Panc1 (cell line): ENCODE measurements at regions not wholly inside any gene's neighbourhood (a gene's known extent, or its start where the extent isn't known, plus 50 kb on each side); places are given as distances from the start of the nearest gene placed in this dataset.
"Not testable (repeated sequence)": the region's sequence is repeated elsewhere in the genome, so short reads cannot be mapped to it uniquely, and the experiment has no call there.

ENCODE experiments used
- ATAC-seq: fragments of 200-7000 bp; cut with Tn5 transposase; 2 replicates; pipeline ENCODE4 v1.9.1; 2020; ENCODE audit warnings: mild to moderate bottlenecking, moderate library complexity
- BruUV-seq: library from RNA; stranded (reverse); fragments of 400-500 nt; replicated peaks from 2 replicates; lab custom pipeline; 2021; lab: Mats Ljungman, UMichigan
- CTCF ChIA-PET: fragments of 300-600 bp; sonication (Branson Sonifier 250); formaldehyde crosslinking; loops from one replicate; lab custom pipeline; 2022; ENCODE audit warnings: antibody characterized with exemption; lab: Charles Lee
- POLR2A ChIA-PET: fragments of 300-600 bp; sonication (Branson Sonifier 250); formaldehyde crosslinking; loops from one replicate; lab custom pipeline; 2022; ENCODE audit warnings: antibody characterized with exemption; lab: Charles Lee
- DNase-seq: peaks from one replicate; pipeline ENCODE4 v3.0.0-alpha.2; 2010; ENCODE audit warnings: low read depth, low spot score
- H3K27ac ChIP-seq: 2 replicates; pipeline ENCODE4 v1.5.1; 2011; ENCODE audit warnings: mild to moderate bottlenecking, low read length, inconsistent platforms
- H3K27me3 ChIP-seq: fragments of 200-500 bp; sonication (Bioruptor generic); 2 replicates; pipeline ENCODE4 v1.6.0; 2014; ENCODE audit warnings: low read length, inconsistent platforms; ENCODE audit not compliant: control insufficient read depth, insufficient read depth
- H3K36me3 ChIP-seq: fragments of 200-500 bp; sonication (Bioruptor generic); 2 replicates; pipeline ENCODE4 v1.5.1; 2014; ENCODE audit warnings: inconsistent platforms, mild to moderate bottlenecking, low read length, moderate library complexity; ENCODE audit not compliant: control insufficient read depth, insufficient read depth
- H3K4me1 ChIP-seq: 2 replicates; pipeline ENCODE4 v1.5.1; 2011; ENCODE audit warnings: inconsistent platforms, mild to moderate bottlenecking, low read length, moderate library complexity; ENCODE audit not compliant: control insufficient read depth, insufficient read depth
- H3K4me3 ChIP-seq, 2 experiments: 2 replicates each; pipeline ENCODE4 v1.5.1; 2011 to 2012; ENCODE audit warnings: low read depth in 2 of 2, low read length in 2 of 2, mild to moderate bottlenecking in 2 of 2, inconsistent platforms in 1 of 2, moderate library complexity in 1 of 2
- H3K9me3 ChIP-seq: fragments of 200-500 bp; sonication (Bioruptor generic); 2 replicates; pipeline ENCODE4 v1.5.1; 2014; ENCODE audit warnings: low read depth, mild to moderate bottlenecking, inconsistent platforms, low read length, moderate library complexity; ENCODE audit not compliant: control insufficient read depth, insufficient read depth
- POLR2AphosphoS5 ChIP-seq: IDR thresholded peaks from 2 replicates; pipeline ENCODE4 v1.6.1; 2012; ENCODE audit warnings: mild to moderate bottlenecking, low read depth, low read length, moderate library complexity
- REST ChIP-seq, 2 experiments: IDR thresholded peaks; 2 replicates each; pipeline ENCODE4 v1.6.1; 2011 to 2012; ENCODE audit warnings: low read depth in 2 of 2, control low read depth in 1 of 2, low read length in 1 of 2, mild to moderate bottlenecking in 1 of 2, moderate library complexity in 1 of 2; ENCODE audit not compliant: insufficient read depth in 1 of 2
- SIN3A ChIP-seq: IDR thresholded peaks from 2 replicates; pipeline ENCODE4 v1.6.1; 2012; ENCODE audit warnings: low read depth, mild to moderate bottlenecking, low read length, moderate library complexity, borderline replicate concordance; ENCODE audit not compliant: insufficient read depth
- TCF7L2 ChIP-seq: IDR thresholded peaks from 2 replicates; pipeline ENCODE4 v1.6.1; 2011; ENCODE audit warnings: mild to moderate bottlenecking, low read depth, low read length, inconsistent platforms
- in situ Hi-C: cut with HindIII; loops from 2 replicates; pipeline ENCODE4 v1.10.0; 2016; ENCODE audit warnings: low sequenced_read_pairs, low pct_unique_long_range_greater_than_20kb
- intact Hi-C: fragments of 100-400 bp; cut with micrococcal nuclease; formaldehyde crosslinking; loops from one replicate; pipeline ENCODE4 v1.10.0; 2022; ENCODE audit not compliant: unreplicated experiment
- TF ChIP-seq, protein P1 (sequence below): fragments of 450-650 bp; IDR thresholded peaks from 2 replicates; pipeline ENCODE4 v1.5.1; 2017; ENCODE audit warnings: mild to moderate bottlenecking

- no peak for DNase-seq
- Histone ChIP-seq H3K27ac (no peak overlapping the region), H3K9me3 (no peaks in the 10 kb centered on the region), H3K36me3 (no peaks in the 10 kb centered on the region), H3K4me3 (no peak overlapping the region), H3K4me1 (no peaks in the 10 kb centered on the region), H3K27me3 (no peaks in the 10 kb centered on the region)
- in situ Hi-C loops (no loop called here), intact Hi-C loops (no loop called here)
- CTCF ChIA-PET: no interaction called here
- BruUV-seq: no TSS peak
- POLR2A ChIA-PET: no interaction called here
- TF ChIP-seq REST (IDR thresholded peaks at IDR 0.05; ENCODE audit: insufficient read depth in 1 of 2, low read depth in 2 of 2, low read length in 1 of 2): no peak
- TF ChIP-seq, protein P1, sequence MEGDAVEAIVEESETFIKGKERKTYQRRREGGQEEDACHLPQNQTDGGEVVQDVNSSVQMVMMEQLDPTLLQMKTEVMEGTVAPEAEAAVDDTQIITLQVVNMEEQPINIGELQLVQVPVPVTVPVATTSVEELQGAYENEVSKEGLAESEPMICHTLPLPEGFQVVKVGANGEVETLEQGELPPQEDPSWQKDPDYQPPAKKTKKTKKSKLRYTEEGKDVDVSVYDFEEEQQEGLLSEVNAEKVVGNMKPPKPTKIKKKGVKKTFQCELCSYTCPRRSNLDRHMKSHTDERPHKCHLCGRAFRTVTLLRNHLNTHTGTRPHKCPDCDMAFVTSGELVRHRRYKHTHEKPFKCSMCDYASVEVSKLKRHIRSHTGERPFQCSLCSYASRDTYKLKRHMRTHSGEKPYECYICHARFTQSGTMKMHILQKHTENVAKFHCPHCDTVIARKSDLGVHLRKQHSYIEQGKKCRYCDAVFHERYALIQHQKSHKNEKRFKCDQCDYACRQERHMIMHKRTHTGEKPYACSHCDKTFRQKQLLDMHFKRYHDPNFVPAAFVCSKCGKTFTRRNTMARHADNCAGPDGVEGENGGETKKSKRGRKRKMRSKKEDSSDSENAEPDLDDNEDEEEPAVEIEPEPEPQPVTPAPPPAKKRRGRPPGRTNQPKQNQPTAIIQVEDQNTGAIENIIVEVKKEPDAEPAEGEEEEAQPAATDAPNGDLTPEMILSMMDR: no peak
- TF ChIP-seq POLR2AphosphoS5: no peak
- no peak for TF ChIP-seq SIN3A
- no peak for TF ChIP-seq TCF7L2
- ATAC-seq: no peak
These were observed 171.7 kb upstream of the CRBN start for GRCh38 chr3:3351226-3351625.

DNA sequence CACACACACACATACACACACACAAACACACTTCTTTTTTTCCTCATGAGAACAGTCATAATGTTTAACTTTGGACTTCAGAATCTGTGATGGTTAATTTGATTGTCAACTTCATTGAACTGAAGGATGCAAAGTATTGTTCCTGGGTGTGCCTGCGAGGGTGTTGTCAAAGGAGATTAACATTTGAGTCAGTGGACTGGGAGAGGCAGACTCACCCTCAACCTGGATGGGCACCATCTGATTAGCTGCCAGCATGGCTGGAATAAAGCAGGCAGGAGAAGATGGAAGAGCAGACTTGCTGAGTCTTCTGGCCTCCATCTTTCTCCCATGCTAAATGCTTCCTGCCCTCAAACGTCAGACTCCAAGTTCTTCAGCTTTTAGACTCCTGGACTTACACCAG is 167.6 kb upstream of the CRBN start:
- H3K4me3 ChIP-seq: not testable (repeated sequence)

GRCh38 chr3:3346556-3346955 is 167.1 kb upstream of the CRBN start:
- intact Hi-C loops: no loop called here
- POLR2A ChIA-PET: no interaction called here
- in situ Hi-C loops: no loop called here
- H3K9me3 ChIP-seq: no peaks in the 10 kb centered on the region
- no peak for ATAC-seq
- no peak for DNase-seq
- no peak overlapping the region for H3K27ac ChIP-seq
- H3K4me3 ChIP-seq: no peak overlapping the region
- CTCF ChIA-PET: no interaction called here
- H3K36me3 ChIP-seq: no peaks in the 10 kb centered on the region
- TF ChIP-seq REST (IDR thresholded peaks at IDR 0.05; ENCODE audit: insufficient read depth in 1 of 2, low read depth in 2 of 2, low read length in 1 of 2) (no peak), POLR2AphosphoS5 (no peak)
- TF ChIP-seq, protein P1: no peak
- no peaks in the 10 kb centered on the region for H3K4me1 ChIP-seq
- no peaks in the 10 kb centered on the region for H3K27me3 ChIP-seq
- no TSS peak for BruUV-seq

More for the DNA sequence above, 167.6 kb upstream of the CRBN start:
- ATAC-seq, H3K36me3 ChIP-seq, H3K9me3 ChIP-seq, CTCF ChIA-PET, H3K27ac ChIP-seq, DNase-seq, POLR2A ChIA-PET, in situ Hi-C loops, H3K4me1 ChIP-seq, H3K27me3 ChIP-seq, BruUV-seq, intact Hi-C loops: not testable (repeated sequence)
